Liver (tissue), 8 donors: ENCODE measurements at regions not wholly inside any gene's neighbourhood (a gene's known extent, or its start where the extent isn't known, plus 50 kb on each side); places are given as distances from the start of the nearest gene placed in this dataset.

Source experiments
- DNase-seq: peaks from one replicate; pipeline ENCODE4 v3.0.0-alpha.2; 2017; ENCODE audit warnings: low spot score
- H3K27ac ChIP-seq, 2 donors: one replicate each; pipeline ENCODE4 v1.7.0; 2013; ENCODE audit warnings: inconsistent platforms in 2 of 2, low read length in 2 of 2, control low read depth in 1 of 2, low read depth in 1 of 2, mild to moderate bottlenecking in 1 of 2
- H3K27me3 ChIP-seq, 4 donors: one replicate each; pipeline versions ENCODE4 v1.6.1 to v1.7.0; 2013; ENCODE audit warnings: low read length in 3 of 4, inconsistent platforms in 1 of 4, mild to moderate bottlenecking in 1 of 4, moderate library complexity in 1 of 4; ENCODE audit not compliant: control insufficient read depth in 4 of 4, insufficient read depth in 4 of 4
- H3K36me3 ChIP-seq, 4 donors: one replicate each; pipeline versions ENCODE4 v1.6.1 to v1.7.0; 2013; ENCODE audit warnings: low read length in 3 of 4, mild to moderate bottlenecking in 3 of 4, low read depth in 1 of 4, moderate library complexity in 1 of 4; ENCODE audit not compliant: control insufficient read depth in 4 of 4, insufficient read depth in 3 of 4
- H3K4me1 ChIP-seq, 4 donors: one replicate each; pipeline versions ENCODE4 v1.6.1 to v1.7.0; 2013; ENCODE audit warnings: low read length in 3 of 4, mild to moderate bottlenecking in 3 of 4, moderate library complexity in 1 of 4; ENCODE audit not compliant: control insufficient read depth in 4 of 4, insufficient read depth in 4 of 4
- H3K4me3 ChIP-seq, 3 donors: one replicate each; pipeline versions ENCODE4 v1.6.1 to v1.7.0; 2013; ENCODE audit warnings: low read length in 3 of 3, control low read depth in 1 of 3, low read depth in 1 of 3, mild to moderate bottlenecking in 1 of 3
- H3K9ac ChIP-seq, 2 donors: one replicate each; pipeline ENCODE4 v1.7.0; 2013; ENCODE audit warnings: low read length in 2 of 2, mild to moderate bottlenecking in 2 of 2, moderate library complexity in 2 of 2, control low read depth in 1 of 2, low read depth in 1 of 2
- H3K9me3 ChIP-seq, 4 donors: one replicate each; pipeline versions ENCODE4 v1.6.1 to v1.7.0; 2013; ENCODE audit warnings: low read length in 3 of 4; ENCODE audit not compliant: control insufficient read depth in 4 of 4
- ATF3 ChIP-seq: IDR thresholded peaks from 2 replicates; pipeline ENCODE4 v1.6.1; 2016; ENCODE audit warnings: antibody characterized with exemption
- CTCF ChIP-seq: fragments of 150-350 bp; IDR thresholded peaks from 2 replicates; pipeline ENCODE4 v1.5.1; 2017; ENCODE audit warnings: improper control_type of control experiment, low read depth, low read length; ENCODE audit not compliant: missing input control
- EGR1 ChIP-seq, 2 donors: IDR thresholded peaks; 2 replicates each; pipeline ENCODE4 v1.6.1; 2016 to 2018; ENCODE audit warnings: antibody characterized with exemption in 2 of 2, low read depth in 2 of 2
- FOXA1 ChIP-seq: IDR thresholded peaks from 2 replicates; pipeline ENCODE4 v1.6.1; 2016; ENCODE audit warnings: antibody characterized with exemption
- FOXA2 ChIP-seq: IDR thresholded peaks from 2 replicates; pipeline ENCODE4 v1.6.1; 2016; ENCODE audit warnings: antibody characterized with exemption
- GABPA ChIP-seq, 2 donors: IDR thresholded peaks in 1 of 2; conservative IDR thresholded peaks in 1 of 2; 2 replicates each; pipeline ENCODE4 v1.6.1; 2016; ENCODE audit warnings: antibody characterized with exemption in 2 of 2, mild to moderate bottlenecking in 1 of 2, moderate library complexity in 1 of 2
- HNF4A ChIP-seq, 2 donors: conservative IDR thresholded peaks; 2 replicates each; pipeline ENCODE4 v1.6.1; 2016; ENCODE audit warnings: antibody characterized with exemption in 2 of 2, mild to moderate bottlenecking in 2 of 2
- HNF4G ChIP-seq: IDR thresholded peaks from 2 replicates; pipeline ENCODE4 v1.6.1; 2016; ENCODE audit warnings: antibody characterized with exemption
- JUND ChIP-seq, 2 donors: IDR thresholded peaks; 2 replicates each; pipeline ENCODE4 v1.6.1; 2016; ENCODE audit warnings: antibody characterized with exemption in 2 of 2
- MAX ChIP-seq: IDR thresholded peaks from 2 replicates; pipeline ENCODE4 v1.6.1; 2016; ENCODE audit warnings: antibody characterized with exemption
- NR2F2 ChIP-seq: IDR thresholded peaks from 2 replicates; pipeline ENCODE4 v1.6.1; 2016; ENCODE audit warnings: antibody characterized with exemption
- RAD21 ChIP-seq, 2 donors: IDR thresholded peaks; 2 replicates each; pipeline ENCODE4 v1.6.1; 2016; ENCODE audit warnings: antibody characterized with exemption in 2 of 2, mild to moderate bottlenecking in 2 of 2
- REST ChIP-seq: IDR thresholded peaks from 2 replicates; pipeline ENCODE4 v1.6.1; 2016; ENCODE audit warnings: antibody characterized with exemption, mild to moderate bottlenecking
- RXRA ChIP-seq, 2 donors: IDR thresholded peaks; 2 replicates each; pipeline ENCODE4 v1.6.1; 2017 to 2018; ENCODE audit warnings: antibody characterized with exemption in 2 of 2, mild to moderate bottlenecking in 1 of 2
- SP1 ChIP-seq: IDR thresholded peaks from 2 replicates; pipeline ENCODE4 v1.6.1; 2018; ENCODE audit warnings: antibody characterized with exemption, mild to moderate bottlenecking
- TAF1 ChIP-seq: conservative IDR thresholded peaks from 2 replicates; pipeline ENCODE4 v1.6.1; 2016; ENCODE audit warnings: antibody characterized with exemption, mild to moderate bottlenecking
- ZBTB33 ChIP-seq: IDR thresholded peaks from 2 replicates; pipeline ENCODE4 v1.6.1; 2016; ENCODE audit warnings: antibody characterized with exemption
- WGBS: extraction: QIAGEN DNeasy Blood & Tissue Kit; methylation state at CpG from one replicate; pipeline ENCODE4 v1.1.7; 2013; 5-methylcytosine and 5-hydroxymethylcytosine counted together
- donor health status: healthy.
- donor health status: healthy.
- donor health status: healthy.
- donor health status: healthy.
- donor health status: healthy.

GRCh38 chr5:72651779-72652178 is 144.6 kb upstream of the ZNF366 start:
- H3K36me3 ChIP-seq = no peaks in the 10 kb centered on the region
- no peaks in the 10 kb centered on the region for H3K9me3 ChIP-seq
- no peak overlapping the region for H3K27ac ChIP-seq
- TF ChIP-seq NR2F2 (no peak), EGR1 (IDR thresholded peaks at IDR 0.05; ENCODE audit: low read depth in 2 of 2) (no peak), ATF3 (no peak), JUND (IDR thresholded peaks at IDR 0.05) (no peak), FOXA1 (no peak), SP1 (no peak), REST (no peak), RAD21 (IDR thresholded peaks at IDR 0.05) (no peak), HNF4G (no peak), CTCF (no peak), MAX (no peak), ZBTB33 (no peak), GABPA (IDR thresholded peaks at IDR 0.05 in 1 of 2, conservative IDR thresholded peaks at IDR 0.05 in 1 of 2) (no peak), RXRA (IDR thresholded peaks at IDR 0.05) (no peak), FOXA2 (no peak), TAF1 (no peak), HNF4A (conservative IDR thresholded peaks at IDR 0.05) (no peak)
- DNase-seq = no peak
- no peaks in the 10 kb centered on the region for H3K4me1 ChIP-seq
- no peak overlapping the region for H3K9ac ChIP-seq
- no peaks in the 10 kb centered on the region for H3K27me3 ChIP-seq
- no peak overlapping the region for H3K4me3 ChIP-seq

GRCh38 chr5:72651109-72651508 is 143.9 kb upstream of the ZNF366 start:
- no peak for TF ChIP-seq EGR1 (IDR thresholded peaks at IDR 0.05; ENCODE audit: low read depth in 2 of 2)
- Histone ChIP-seq H3K4me1 (no peaks in the 10 kb centered on the region), H3K9ac (no peak overlapping the region), H3K27ac (no peak overlapping the region), H3K27me3 (no peaks in the 10 kb centered on the region), H3K4me3 (no peak overlapping the region), H3K9me3 (no peaks in the 10 kb centered on the region), H3K36me3 (no peaks in the 10 kb centered on the region)
- DNase-seq = no peak
- WGBS = 92% methylated on average over 8 of the region's 8 CpGs
